ENCODE measurements at regions not wholly inside any gene's neighbourhood (a gene's known extent, or its start where the extent isn't known, plus 50 kb on each side); places are given as distances from the start of the nearest gene placed in this dataset.

DNA sequence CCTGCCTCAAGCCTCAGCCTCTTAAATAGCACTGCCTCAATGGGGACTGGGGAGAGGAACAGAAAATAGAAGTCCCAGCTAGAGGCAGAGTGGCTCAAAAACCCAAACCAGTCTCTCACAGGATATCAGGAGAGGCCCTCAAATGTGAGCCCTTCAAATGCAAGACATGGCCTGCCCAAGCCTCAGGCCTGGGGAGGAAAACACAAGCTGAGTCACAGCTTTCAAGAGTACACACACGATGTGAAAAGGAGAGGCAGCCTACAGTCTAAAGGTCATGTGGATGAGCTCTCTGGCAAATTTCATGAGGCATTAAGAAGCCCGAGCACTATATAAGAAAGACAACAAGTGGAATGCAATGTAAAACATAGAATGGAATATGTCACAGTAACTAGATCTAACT, 316.6 kb upstream of the MEX3C start:
- H3K4me1 ChIP-seq (ENCODE audit: low read length) = no peaks in the 10 kb centered on the region
- peaks cover 8% of the 10 kb centered on the region; the same call in 1 of the 2 replicates for H3K9me3 ChIP-seq (ENCODE audit: insufficient read depth, low read length)
- H4K20me1 ChIP-seq (ENCODE audit: insufficient read depth, low read length) = no peaks in the 10 kb centered on the region
- H3K79me2 ChIP-seq (ENCODE audit: low read length) = no peaks in the 10 kb centered on the region
- H3K4me2 ChIP-seq (ENCODE audit: low read length) = no peak overlapping the region
- no peaks in the 10 kb centered on the region for H3K27me3 ChIP-seq (ENCODE audit: low read depth, low read length)
- H2AFZ ChIP-seq (ENCODE audit: low read depth, low read length) = no peak overlapping the region
- no peak overlapping the region for H3K9ac ChIP-seq (ENCODE audit: low read length)
- no peaks in the 10 kb centered on the region for H3K36me3 ChIP-seq (replicated peaks; ENCODE audit: low read depth, low read length)
- no peak overlapping the region for H3K27ac ChIP-seq (ENCODE audit: low read length)
- H3K4me3 ChIP-seq (ENCODE audit: low read length) = no peak overlapping the region
- TF ChIP-seq, protein P1, sequence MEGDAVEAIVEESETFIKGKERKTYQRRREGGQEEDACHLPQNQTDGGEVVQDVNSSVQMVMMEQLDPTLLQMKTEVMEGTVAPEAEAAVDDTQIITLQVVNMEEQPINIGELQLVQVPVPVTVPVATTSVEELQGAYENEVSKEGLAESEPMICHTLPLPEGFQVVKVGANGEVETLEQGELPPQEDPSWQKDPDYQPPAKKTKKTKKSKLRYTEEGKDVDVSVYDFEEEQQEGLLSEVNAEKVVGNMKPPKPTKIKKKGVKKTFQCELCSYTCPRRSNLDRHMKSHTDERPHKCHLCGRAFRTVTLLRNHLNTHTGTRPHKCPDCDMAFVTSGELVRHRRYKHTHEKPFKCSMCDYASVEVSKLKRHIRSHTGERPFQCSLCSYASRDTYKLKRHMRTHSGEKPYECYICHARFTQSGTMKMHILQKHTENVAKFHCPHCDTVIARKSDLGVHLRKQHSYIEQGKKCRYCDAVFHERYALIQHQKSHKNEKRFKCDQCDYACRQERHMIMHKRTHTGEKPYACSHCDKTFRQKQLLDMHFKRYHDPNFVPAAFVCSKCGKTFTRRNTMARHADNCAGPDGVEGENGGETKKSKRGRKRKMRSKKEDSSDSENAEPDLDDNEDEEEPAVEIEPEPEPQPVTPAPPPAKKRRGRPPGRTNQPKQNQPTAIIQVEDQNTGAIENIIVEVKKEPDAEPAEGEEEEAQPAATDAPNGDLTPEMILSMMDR (IDR thresholded peaks at IDR 0.05; ENCODE audit: low read depth, low read length) = no peak
- TF ChIP-seq EZH2phosphoT487 (IDR thresholded peaks at IDR 0.05; ENCODE audit: low read depth) = no peak

DNA sequence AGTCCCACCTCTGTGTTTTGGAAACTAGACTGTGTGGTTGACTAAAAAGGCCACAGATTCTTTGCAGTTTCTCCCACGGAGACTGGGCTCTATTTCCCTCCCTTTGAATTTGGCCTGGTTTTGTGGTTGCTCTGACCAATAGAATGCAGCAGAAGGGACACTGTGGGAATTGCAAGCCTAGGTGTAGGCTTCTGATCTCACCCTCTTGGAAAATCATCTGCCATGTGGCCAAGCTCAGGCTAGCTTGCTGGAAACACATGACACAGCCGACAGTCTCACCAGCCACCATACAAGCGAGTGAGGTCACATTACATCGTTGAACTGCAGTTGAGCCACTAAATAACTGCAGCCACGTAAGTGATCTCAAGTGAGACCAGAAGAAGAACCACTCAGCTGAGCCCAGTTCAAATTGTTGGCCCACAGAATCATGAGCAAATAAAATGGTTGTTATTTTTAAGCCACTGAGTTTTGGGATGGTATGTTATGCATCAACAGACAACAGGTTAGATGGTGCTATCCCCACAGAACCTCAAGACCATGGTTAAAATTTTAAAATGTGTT, 319.1 kb upstream of the MEX3C start:
- H4K20me1 ChIP-seq (ENCODE audit: insufficient read depth, low read length) = no peaks in the 10 kb centered on the region
- H3K27ac ChIP-seq (ENCODE audit: low read length) = no peak overlapping the region
- no peak for TF ChIP-seq EZH2phosphoT487 (IDR thresholded peaks at IDR 0.05; ENCODE audit: low read depth)
- TF ChIP-seq, protein P1 (IDR thresholded peaks at IDR 0.05; ENCODE audit: low read depth, low read length) = no peak
- no peaks in the 10 kb centered on the region for H3K36me3 ChIP-seq (replicated peaks; ENCODE audit: low read depth, low read length)
- H3K9ac ChIP-seq (ENCODE audit: low read length) = no peak overlapping the region
- H2AFZ ChIP-seq (ENCODE audit: low read depth, low read length) = no peak overlapping the region
- H3K79me2 ChIP-seq (ENCODE audit: low read length) = no peaks in the 10 kb centered on the region
- no peak overlapping the region for H3K4me3 ChIP-seq (ENCODE audit: low read length)
- no peaks in the 10 kb centered on the region for H3K27me3 ChIP-seq (ENCODE audit: low read depth, low read length)
- no peaks in the 10 kb centered on the region for H3K9me3 ChIP-seq (ENCODE audit: insufficient read depth, low read length)
- no peaks in the 10 kb centered on the region for H3K4me1 ChIP-seq (ENCODE audit: low read length)
- no peak overlapping the region for H3K4me2 ChIP-seq (ENCODE audit: low read length)

DNA sequence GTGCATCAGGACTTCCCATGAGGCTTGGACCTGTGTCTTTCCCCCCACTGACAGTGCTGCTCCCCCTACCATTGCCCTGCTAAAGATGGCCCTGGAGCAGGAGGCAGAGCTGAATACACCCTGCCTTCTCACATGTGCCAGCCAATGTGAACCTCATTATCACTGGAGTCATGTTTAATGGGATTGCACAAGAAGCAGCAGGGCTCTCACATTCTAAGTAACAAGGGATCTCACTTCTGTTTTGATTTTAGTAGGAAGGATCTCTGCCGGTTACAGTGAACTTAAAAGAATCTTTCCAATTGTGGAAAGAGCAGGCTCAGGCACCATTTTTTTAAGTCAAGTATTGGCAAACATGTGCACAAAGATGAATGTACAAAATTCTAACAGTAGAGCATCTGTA, 322.1 kb upstream of the MEX3C start:
- TF ChIP-seq, protein P1 (IDR thresholded peaks at IDR 0.05; ENCODE audit: low read depth, low read length) = no peak
- TF ChIP-seq EZH2phosphoT487 (IDR thresholded peaks at IDR 0.05; ENCODE audit: low read depth) = no peak
- H3K4me3 ChIP-seq (ENCODE audit: low read length) = no peak overlapping the region
- H2AFZ ChIP-seq (ENCODE audit: low read depth, low read length) = peak overlapping the region; percentile 7; the same call in 1 of the 2 replicates

DNA sequence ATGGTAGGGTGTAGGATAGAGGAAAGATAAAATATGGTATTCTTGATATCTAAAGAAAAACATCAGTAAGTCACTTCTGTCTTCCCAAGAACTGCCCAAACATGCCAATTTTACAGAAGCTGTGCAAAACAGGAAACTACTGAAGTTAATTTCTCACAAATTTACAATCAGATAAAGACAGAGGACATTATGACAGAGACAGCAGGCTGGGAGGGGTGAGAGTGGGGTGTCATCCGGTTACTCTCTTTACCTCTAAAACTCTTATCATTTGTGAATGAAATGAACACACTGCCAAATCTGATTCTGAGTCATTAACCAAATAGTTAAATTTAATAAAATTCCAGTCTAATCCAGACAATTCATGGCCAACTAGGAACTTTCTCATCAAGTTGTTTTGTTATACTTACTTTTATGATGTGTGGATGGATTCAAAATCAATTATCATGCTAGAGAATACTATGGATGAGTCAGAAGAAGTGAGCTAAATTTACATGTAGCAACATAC, 323.2 kb upstream of the MEX3C start:
- Histone ChIP-seq H3K4me2 (ENCODE audit: low read length) (no peak overlapping the region), H2AFZ (ENCODE audit: low read depth, low read length) (no peak overlapping the region), H3K27ac (ENCODE audit: low read length) (no peak overlapping the region), H4K20me1 (ENCODE audit: insufficient read depth, low read length) (no peaks in the 10 kb centered on the region), H3K9ac (ENCODE audit: low read length) (no peak overlapping the region), H3K4me1 (ENCODE audit: low read length) (peaks cover 13% of the 10 kb centered on the region), H3K4me3 (ENCODE audit: low read length) (no peak overlapping the region), H3K27me3 (ENCODE audit: low read depth, low read length) (no peaks in the 10 kb centered on the region), H3K36me3 (replicated peaks; ENCODE audit: low read depth, low read length) (no peaks in the 10 kb centered on the region), H3K9me3 (ENCODE audit: insufficient read depth, low read length) (no peaks in the 10 kb centered on the region), H3K79me2 (ENCODE audit: low read length) (no peaks in the 10 kb centered on the region)
- TF ChIP-seq, protein P1 (IDR thresholded peaks at IDR 0.05; ENCODE audit: low read depth, low read length) = no peak
- no peak for TF ChIP-seq EZH2phosphoT487 (IDR thresholded peaks at IDR 0.05; ENCODE audit: low read depth)

More for the DNA sequence above, 322.1 kb upstream of the MEX3C start:
- H3K9me3 ChIP-seq (ENCODE audit: insufficient read depth, low read length) = no peaks in the 10 kb centered on the region
- no peaks in the 10 kb centered on the region for H3K79me2 ChIP-seq (ENCODE audit: low read length)
- no peak overlapping the region for H3K4me2 ChIP-seq (ENCODE audit: low read length)
- no peaks in the 10 kb centered on the region for H4K20me1 ChIP-seq (ENCODE audit: insufficient read depth, low read length)
- H3K4me1 ChIP-seq (ENCODE audit: low read length) = peaks cover 12% of the 10 kb centered on the region
- no peak overlapping the region for H3K9ac ChIP-seq (ENCODE audit: low read length)
- no peaks in the 10 kb centered on the region for H3K36me3 ChIP-seq (replicated peaks; ENCODE audit: low read depth, low read length)
- H3K27ac ChIP-seq (ENCODE audit: low read length) = no peak overlapping the region
- H3K27me3 ChIP-seq (ENCODE audit: low read depth, low read length) = no peaks in the 10 kb centered on the region
